ENCODE measurements at regions not wholly inside any gene's neighbourhood (a gene's known extent, or its start where the extent isn't known, plus 50 kb on each side); places are given as distances from the start of the nearest gene placed in this dataset.
"Not testable (repeated sequence)": the region's sequence is repeated elsewhere in the genome, so short reads cannot be mapped to it uniquely, and the experiment has no call there.

GRCh38 chr3:61416618-61417017, 144.8 kb upstream of the PTPRG start:
- no peaks in the 10 kb centered on the region for H3K36me3 ChIP-seq (ENCODE audit: control insufficient read depth, insufficient read depth, low read length)
- DNase-seq (ENCODE audit: low read depth, low spot score), result no peak
- H3K9me3 ChIP-seq (ENCODE audit: control insufficient read depth, insufficient read depth, low read length), result no peaks in the 10 kb centered on the region
- H3K4me3 ChIP-seq (ENCODE audit: low read length), result no peak overlapping the region
- H3K27ac ChIP-seq (ENCODE audit: low read length), result no peak overlapping the region
- no peaks in the 10 kb centered on the region for H3K27me3 ChIP-seq (ENCODE audit: control insufficient read depth, insufficient read depth, low read length)
- H3K4me1 ChIP-seq (ENCODE audit: control insufficient read depth, insufficient read depth, low read length), result no peaks in the 10 kb centered on the region
- no CpG with 5 or more reads among the region's 1 CpG for WGBS (ENCODE audit: insufficient coverage, insufficient read length)

GRCh38 chr3:61417352-61417751, 144.0 kb upstream of the PTPRG start:
- DNase-seq (ENCODE audit: low read depth, low spot score), result no peak
- Histone ChIP-seq H3K4me3 (ENCODE audit: low read length) (no peak overlapping the region), H3K36me3 (ENCODE audit: control insufficient read depth, insufficient read depth, low read length) (no peaks in the 10 kb centered on the region), H3K4me1 (ENCODE audit: control insufficient read depth, insufficient read depth, low read length) (no peaks in the 10 kb centered on the region), H3K27ac (ENCODE audit: low read length) (no peak overlapping the region), H3K9me3 (ENCODE audit: control insufficient read depth, insufficient read depth, low read length) (no peaks in the 10 kb centered on the region), H3K27me3 (ENCODE audit: control insufficient read depth, insufficient read depth, low read length) (no peaks in the 10 kb centered on the region)
- WGBS (ENCODE audit: insufficient coverage, insufficient read length), result no CpG with 5 or more reads among the region's 2 CpGs

- no peaks in the 10 kb centered on the region for H3K36me3 ChIP-seq (ENCODE audit: control insufficient read depth, insufficient read depth, low read length)
- no peaks in the 10 kb centered on the region for H3K27me3 ChIP-seq (ENCODE audit: control insufficient read depth, insufficient read depth, low read length)
- no peak for DNase-seq (ENCODE audit: low read depth, low spot score)
- H3K9me3 ChIP-seq (ENCODE audit: control insufficient read depth, insufficient read depth, low read length), result no peaks in the 10 kb centered on the region
- no peaks in the 10 kb centered on the region for H3K4me1 ChIP-seq (ENCODE audit: control insufficient read depth, insufficient read depth, low read length)
- no peak overlapping the region for H3K4me3 ChIP-seq (ENCODE audit: low read length)
- no CpG with 5 or more reads among the region's 4 CpGs for WGBS (ENCODE audit: insufficient coverage, insufficient read length)
- H3K27ac ChIP-seq (ENCODE audit: low read length), result no peak overlapping the region
These were observed 141.1 kb upstream of the PTPRG start for GRCh38 chr3:61420136-61420759.

- Histone ChIP-seq H3K4me3 (ENCODE audit: low read length) (no peak overlapping the region), H3K36me3 (ENCODE audit: control insufficient read depth, insufficient read depth, low read length) (no peaks in the 10 kb centered on the region), H3K4me1 (ENCODE audit: control insufficient read depth, insufficient read depth, low read length) (no peaks in the 10 kb centered on the region), H3K27me3 (ENCODE audit: control insufficient read depth, insufficient read depth, low read length) (no peaks in the 10 kb centered on the region), H3K9me3 (ENCODE audit: control insufficient read depth, insufficient read depth, low read length) (no peaks in the 10 kb centered on the region), H3K27ac (ENCODE audit: low read length) (no peak overlapping the region)
- WGBS (ENCODE audit: insufficient coverage, insufficient read length), result no CpG with 5 or more reads among the region's 1 CpG
- no peak for DNase-seq (ENCODE audit: low read depth, low spot score)
These were observed 138.3 kb upstream of the PTPRG start for GRCh38 chr3:61422945-61423673.

- Histone ChIP-seq H3K36me3 (ENCODE audit: control insufficient read depth, insufficient read depth, low read length) (no peaks in the 10 kb centered on the region), H3K4me3 (ENCODE audit: low read length) (no peak overlapping the region), H3K4me1 (ENCODE audit: control insufficient read depth, insufficient read depth, low read length) (no peaks in the 10 kb centered on the region), H3K27me3 (ENCODE audit: control insufficient read depth, insufficient read depth, low read length) (no peaks in the 10 kb centered on the region), H3K9me3 (ENCODE audit: control insufficient read depth, insufficient read depth, low read length) (no peaks in the 10 kb centered on the region), H3K27ac (ENCODE audit: low read length) (no peak overlapping the region)
- WGBS (ENCODE audit: insufficient coverage, insufficient read length), result no CpG with 5 or more reads among the region's 4 CpGs
- DNase-seq (ENCODE audit: low read depth, low spot score), result no peak
These were observed 136.0 kb upstream of the PTPRG start for GRCh38 chr3:61425356-61425755.

- no peaks in the 10 kb centered on the region for H3K4me1 ChIP-seq (ENCODE audit: control insufficient read depth, insufficient read depth, low read length)
- H3K27ac ChIP-seq (ENCODE audit: low read length), result no peak overlapping the region
- DNase-seq (ENCODE audit: low read depth, low spot score), result no peak
- no peaks in the 10 kb centered on the region for H3K36me3 ChIP-seq (ENCODE audit: control insufficient read depth, insufficient read depth, low read length)
- H3K9me3 ChIP-seq (ENCODE audit: control insufficient read depth, insufficient read depth, low read length), result no peaks in the 10 kb centered on the region
- WGBS (ENCODE audit: insufficient coverage, insufficient read length), result no CpG with 5 or more reads among the region's 12 CpGs
- no peak overlapping the region for H3K4me3 ChIP-seq (ENCODE audit: low read length)
- no peaks in the 10 kb centered on the region for H3K27me3 ChIP-seq (ENCODE audit: control insufficient read depth, insufficient read depth, low read length)
These were observed 132.3 kb upstream of the PTPRG start for GRCh38 chr3:61429106-61429505.

GRCh38 chr3:61434901-61435300, 126.5 kb upstream of the PTPRG start:
- H3K36me3 ChIP-seq (ENCODE audit: control insufficient read depth, insufficient read depth, low read length); DNase-seq (ENCODE audit: low read depth, low spot score); H3K9me3 ChIP-seq (ENCODE audit: control insufficient read depth, insufficient read depth, low read length); H3K27me3 ChIP-seq (ENCODE audit: control insufficient read depth, insufficient read depth, low read length); H3K27ac ChIP-seq (ENCODE audit: low read length); H3K4me3 ChIP-seq (ENCODE audit: low read length); H3K4me1 ChIP-seq (ENCODE audit: control insufficient read depth, insufficient read depth, low read length): not testable (repeated sequence)
- WGBS (ENCODE audit: insufficient coverage, insufficient read length), result no CpG with 5 or more reads among the region's 28 CpGs

GRCh38 chr3:61435361-61435760, 126.0 kb upstream of the PTPRG start:
- H3K4me3 ChIP-seq (ENCODE audit: low read length); H3K27ac ChIP-seq (ENCODE audit: low read length); DNase-seq (ENCODE audit: low read depth, low spot score); H3K27me3 ChIP-seq (ENCODE audit: control insufficient read depth, insufficient read depth, low read length); H3K9me3 ChIP-seq (ENCODE audit: control insufficient read depth, insufficient read depth, low read length); H3K4me1 ChIP-seq (ENCODE audit: control insufficient read depth, insufficient read depth, low read length); H3K36me3 ChIP-seq (ENCODE audit: control insufficient read depth, insufficient read depth, low read length): not testable (repeated sequence)
- WGBS (ENCODE audit: insufficient coverage, insufficient read length), result no CpG with 5 or more reads among the region's 20 CpGs

- WGBS (ENCODE audit: insufficient coverage, insufficient read length), result no CpG with 5 or more reads among the region's 3 CpGs
- Histone ChIP-seq H3K4me1 (ENCODE audit: control insufficient read depth, insufficient read depth, low read length) (no peaks in the 10 kb centered on the region), H3K27ac (ENCODE audit: low read length) (no peak overlapping the region), H3K36me3 (ENCODE audit: control insufficient read depth, insufficient read depth, low read length) (no peaks in the 10 kb centered on the region), H3K9me3 (ENCODE audit: control insufficient read depth, insufficient read depth, low read length) (no peaks in the 10 kb centered on the region), H3K4me3 (ENCODE audit: low read length) (no peak overlapping the region), H3K27me3 (ENCODE audit: control insufficient read depth, insufficient read depth, low read length) (no peaks in the 10 kb centered on the region)
- DNase-seq (ENCODE audit: low read depth, low spot score), result no peak
These were observed 122.9 kb upstream of the PTPRG start for GRCh38 chr3:61438253-61439121.

- no CpG with 5 or more reads among the region's 3 CpGs for WGBS (ENCODE audit: insufficient coverage, insufficient read length)
- H3K27me3 ChIP-seq (ENCODE audit: control insufficient read depth, insufficient read depth, low read length), result no peaks in the 10 kb centered on the region
- H3K36me3 ChIP-seq (ENCODE audit: control insufficient read depth, insufficient read depth, low read length), result no peaks in the 10 kb centered on the region
- H3K9me3 ChIP-seq (ENCODE audit: control insufficient read depth, insufficient read depth, low read length), result no peaks in the 10 kb centered on the region
- H3K4me3 ChIP-seq (ENCODE audit: low read length), result no peak overlapping the region
- H3K27ac ChIP-seq (ENCODE audit: low read length), result no peak overlapping the region
- DNase-seq (ENCODE audit: low read depth, low spot score), result no peak
- H3K4me1 ChIP-seq (ENCODE audit: control insufficient read depth, insufficient read depth, low read length), result no peaks in the 10 kb centered on the region
These were observed 122.3 kb upstream of the PTPRG start for GRCh38 chr3:61439122-61439458.

All from iPS DF 6.9 (cell line).